Large intestine (tissue), 3 donors: ENCODE measurements at regions not wholly inside any gene's neighbourhood (a gene's known extent, or its start where the extent isn't known, plus 50 kb on each side); places are given as distances from the start of the nearest gene placed in this dataset.

Experiments
- DNase-seq, 2 donors: peaks; one replicate each; pipeline versions ENCODE4 v3.0.0 to v3.0.0-alpha.2; 2013
- H3K27ac ChIP-seq: one replicate; pipeline ENCODE4 v1.5.1; 2013; ENCODE audit warnings: low read length
- H3K27me3 ChIP-seq: 2 replicates; pipeline ENCODE4 v1.6.1; 2013; ENCODE audit warnings: low read length; ENCODE audit not compliant: control insufficient read depth, insufficient read depth
- H3K36me3 ChIP-seq: 2 replicates; pipeline ENCODE4 v1.6.1; 2013; ENCODE audit warnings: low read length; ENCODE audit not compliant: control insufficient read depth, insufficient read depth
- H3K4me1 ChIP-seq: one replicate; pipeline ENCODE4 v1.6.1; 2013; ENCODE audit warnings: low read length; ENCODE audit not compliant: control insufficient read depth, insufficient read depth
- H3K4me3 ChIP-seq: one replicate; pipeline ENCODE4 v1.5.1; 2013; ENCODE audit warnings: low read length
- H3K9me3 ChIP-seq: one replicate; pipeline ENCODE4 v1.6.1; 2013; ENCODE audit warnings: mild to moderate bottlenecking, low read depth, low read length, moderate library complexity; ENCODE audit not compliant: control insufficient read depth
- WGBS: methylation state at CpG from one replicate; pipeline ENCODE4 v1.1.5; 2013; ENCODE audit warnings: low lambda C conversion rate; ENCODE audit not compliant: insufficient coverage; 5-methylcytosine and 5-hydroxymethylcytosine counted together

DNA sequence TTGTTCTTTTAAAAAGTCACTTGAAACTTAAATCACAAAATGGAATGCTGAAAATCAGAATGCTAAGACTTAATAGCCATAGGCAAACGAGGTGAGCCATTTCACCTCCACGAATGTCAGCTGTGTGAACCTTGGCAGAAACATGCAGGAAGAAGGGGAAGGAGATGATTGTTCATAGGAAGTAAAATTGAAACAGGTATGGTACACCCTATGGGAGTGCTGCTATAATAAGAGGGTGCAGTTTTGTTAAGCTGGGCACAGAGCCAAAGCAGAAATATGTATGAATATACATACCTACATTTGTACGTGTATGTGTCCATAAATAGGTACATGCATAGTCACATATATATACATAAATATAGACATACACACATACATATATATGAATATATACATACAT, 51.0 kb upstream of the SPINK5 start:
- Histone ChIP-seq H3K4me3 (no peak overlapping the region), H3K4me1 (no peaks in the 10 kb centered on the region), H3K27me3 (no peaks in the 10 kb centered on the region), H3K9me3 (no peaks in the 10 kb centered on the region), H3K27ac (no peak overlapping the region), H3K36me3 (no peaks in the 10 kb centered on the region)
- no peak for DNase-seq
- WGBS: no CpG with 5 or more reads among the region's 3 CpGs

DNA sequence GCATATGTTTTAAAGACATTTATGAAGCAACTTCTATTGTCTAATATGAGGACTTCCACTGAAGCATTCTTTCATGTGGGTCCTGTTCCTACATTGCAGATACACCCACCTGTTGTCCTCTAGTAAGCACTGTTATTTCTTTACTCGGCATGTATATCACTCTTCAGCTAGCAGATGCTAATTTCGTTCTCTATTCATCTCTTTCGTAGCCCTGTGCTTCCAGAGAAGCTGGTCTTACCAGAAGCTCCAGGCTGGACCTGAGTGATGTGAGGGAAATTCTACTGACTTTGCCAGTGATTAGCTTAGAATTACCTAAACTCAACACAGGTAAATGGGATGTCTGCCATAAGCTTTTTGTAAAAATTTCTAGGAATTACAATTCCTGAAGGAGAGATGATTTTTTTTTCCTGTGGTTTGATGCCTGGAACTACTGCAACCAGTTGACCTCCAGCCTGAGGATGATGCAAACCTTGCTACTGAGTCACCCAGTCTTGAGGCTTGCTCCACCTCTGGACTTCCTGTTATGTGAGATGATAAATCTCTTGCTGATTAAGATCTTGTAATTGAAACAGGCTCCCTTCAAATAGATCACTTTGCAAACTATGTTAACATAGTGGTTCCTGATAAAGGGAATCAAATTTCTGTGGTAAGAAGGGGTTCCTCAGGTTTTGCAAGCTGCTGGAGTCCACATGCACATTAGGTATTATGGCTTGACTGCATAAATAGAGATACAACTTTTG, 52.2 kb upstream of the SPINK5 start:
- no peak for DNase-seq
- Histone ChIP-seq H3K4me1 (no peaks in the 10 kb centered on the region), H3K36me3 (no peaks in the 10 kb centered on the region), H3K9me3 (no peaks in the 10 kb centered on the region), H3K27ac (no peak overlapping the region), H3K4me3 (no peak overlapping the region), H3K27me3 (no peaks in the 10 kb centered on the region)
- 100% methylated on average over 1 of the region's 3 CpGs for WGBS

DNA sequence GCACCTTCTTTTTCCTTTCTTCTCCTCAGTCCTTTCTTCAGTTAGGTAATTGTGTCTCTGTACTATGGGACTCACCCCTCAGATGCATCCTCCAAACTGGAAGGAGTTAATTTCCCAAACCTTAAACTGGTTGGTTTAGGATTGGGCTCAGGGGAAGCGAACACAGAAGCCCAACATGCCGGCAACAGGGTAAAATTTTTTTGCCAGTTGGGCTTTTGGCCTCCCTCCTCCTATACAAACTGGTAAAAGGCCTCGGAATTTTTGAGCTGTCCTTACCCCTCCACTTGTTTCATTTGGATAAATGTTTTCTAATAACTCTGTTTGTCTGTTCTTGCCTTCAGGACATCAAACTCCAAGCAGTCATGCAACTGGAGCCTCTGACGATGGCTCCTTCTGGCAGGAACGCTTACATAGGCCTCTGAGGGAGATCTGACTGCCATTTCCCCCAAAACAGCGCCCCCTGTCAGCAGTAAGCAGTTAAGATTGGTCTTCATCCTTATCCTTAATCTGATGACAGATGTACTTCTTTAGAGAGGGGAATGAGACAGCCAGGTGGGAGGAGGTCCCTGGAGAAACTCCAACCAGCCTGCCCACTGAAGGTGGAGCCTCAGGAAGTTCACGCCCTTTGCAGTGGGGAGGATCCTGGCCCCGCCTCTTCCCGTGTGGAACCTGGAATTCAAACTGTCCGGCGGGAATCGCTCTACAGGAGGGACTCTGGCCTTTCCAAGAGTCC, 57.8 kb upstream of the SPINK5 start:
- H3K27ac ChIP-seq: no peak overlapping the region
- H3K4me3 ChIP-seq: no peak overlapping the region
- no peaks in the 10 kb centered on the region for H3K36me3 ChIP-seq
- no peak for DNase-seq
- H3K4me1 ChIP-seq: no peaks in the 10 kb centered on the region
- no peaks in the 10 kb centered on the region for H3K27me3 ChIP-seq
- peaks cover 8% of the 10 kb centered on the region for H3K9me3 ChIP-seq
- WGBS: 60% methylated on average over 2 of the region's 12 CpGs

DNA sequence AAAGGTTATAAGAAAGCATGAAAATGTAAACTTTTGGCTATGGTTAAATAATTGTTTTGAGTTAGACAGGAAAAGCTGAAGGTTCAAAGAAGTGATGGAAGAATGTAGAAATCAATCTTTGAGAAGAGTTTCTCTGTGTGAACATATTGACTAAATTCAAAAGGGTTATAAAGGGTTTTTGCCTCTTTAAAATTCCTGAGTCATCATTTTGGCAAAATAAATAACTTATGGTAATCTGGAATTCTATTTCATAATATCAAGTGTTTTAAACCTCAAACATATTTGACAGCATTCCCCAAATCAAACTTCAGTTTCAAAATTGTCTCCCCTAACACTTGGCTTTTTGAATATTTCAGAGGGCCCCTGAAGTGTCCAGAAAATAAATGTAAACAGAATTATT, 60.6 kb upstream of the SPINK5 start:
- peaks cover 8% of the 10 kb centered on the region for H3K9me3 ChIP-seq
- no peak for DNase-seq
- H3K27me3 ChIP-seq: no peaks in the 10 kb centered on the region
- no peak overlapping the region for H3K27ac ChIP-seq
- H3K36me3 ChIP-seq: no peaks in the 10 kb centered on the region
- no peak overlapping the region for H3K4me3 ChIP-seq
- H3K4me1 ChIP-seq: no peaks in the 10 kb centered on the region

DNA sequence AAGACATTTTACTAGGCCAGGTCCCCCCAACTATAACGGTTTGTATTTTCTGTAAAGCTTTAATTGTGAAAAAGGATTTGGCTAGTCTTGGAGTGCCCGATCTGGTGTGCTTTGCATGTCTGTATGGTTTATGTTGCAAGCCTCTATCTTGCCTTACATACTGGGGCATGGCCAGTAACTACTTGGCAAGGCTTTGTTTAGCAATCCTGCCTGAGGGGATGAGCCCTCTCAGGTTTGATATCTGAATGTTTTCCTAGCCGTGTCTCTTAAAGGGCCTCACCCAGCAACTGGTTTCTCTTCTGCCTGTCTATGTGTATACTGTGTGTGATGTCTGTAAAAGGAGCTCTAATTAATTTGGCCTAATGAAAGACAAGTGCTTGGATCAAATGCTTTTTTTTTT, 61.3 kb upstream of the SPINK5 start:
- Histone ChIP-seq H3K9me3 (peaks cover 8% of the 10 kb centered on the region), H3K36me3 (no peaks in the 10 kb centered on the region), H3K4me3 (no peak overlapping the region), H3K27me3 (no peaks in the 10 kb centered on the region), H3K27ac (no peak overlapping the region), H3K4me1 (no peaks in the 10 kb centered on the region)
- 100% methylated on average over 1 of the region's 3 CpGs for WGBS
- no peak for DNase-seq

DNA sequence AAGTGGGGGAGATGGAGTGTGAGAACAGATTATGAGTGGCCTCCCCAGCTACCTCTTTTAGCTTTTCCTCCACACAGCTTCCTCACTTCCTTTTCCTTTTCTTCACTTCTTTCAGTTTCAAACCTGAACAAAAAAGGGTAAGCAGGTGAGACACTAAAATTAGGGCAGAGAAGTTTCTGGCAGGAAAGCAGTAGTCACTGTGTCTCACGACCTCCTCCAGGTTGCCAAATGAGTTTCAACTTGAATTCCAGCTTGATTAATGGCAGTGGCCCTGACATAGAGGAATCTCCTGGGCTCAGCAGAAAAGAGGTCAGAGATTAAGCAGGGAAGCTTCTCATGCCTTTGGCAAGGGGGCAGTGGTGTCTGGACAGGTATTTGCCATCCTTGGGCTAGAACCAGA, 63.7 kb upstream of the SPINK5 start:
- no peak overlapping the region for H3K27ac ChIP-seq
- DNase-seq: no peak
- WGBS: no CpG with 5 or more reads among the region's 1 CpG

DNA sequence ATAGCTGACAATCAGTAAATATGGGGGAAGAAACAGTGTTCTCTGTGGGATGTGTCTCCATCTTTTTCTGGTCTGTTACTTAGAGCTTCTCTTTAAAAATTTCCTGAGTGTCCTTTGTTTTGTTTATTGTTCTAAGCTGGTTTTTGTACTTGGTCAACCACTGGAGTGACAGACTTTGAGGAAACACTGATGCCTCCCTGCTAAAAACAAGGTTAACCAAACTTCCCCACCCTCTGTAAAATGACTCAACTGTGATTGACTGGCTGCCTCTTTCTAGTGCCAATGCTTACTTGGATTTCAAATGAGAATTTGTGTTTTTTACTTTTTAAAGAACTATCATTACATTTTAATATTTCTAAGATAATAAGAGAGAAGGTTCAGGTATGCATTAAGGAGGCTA, 65.1 kb upstream of the SPINK5 start:
- no peak overlapping the region for H3K4me3 ChIP-seq
- no peaks in the 10 kb centered on the region for H3K27me3 ChIP-seq
- DNase-seq: no peak
- H3K36me3 ChIP-seq: no peaks in the 10 kb centered on the region
- H3K27ac ChIP-seq: no peak overlapping the region
- peaks cover 8% of the 10 kb centered on the region for H3K9me3 ChIP-seq
- H3K4me1 ChIP-seq: no peaks in the 10 kb centered on the region

More for the DNA sequence above, 63.7 kb upstream of the SPINK5 start:
- Histone ChIP-seq H3K4me1 (no peaks in the 10 kb centered on the region), H3K9me3 (peaks cover 8% of the 10 kb centered on the region), H3K27me3 (no peaks in the 10 kb centered on the region), H3K4me3 (no peak overlapping the region), H3K36me3 (no peaks in the 10 kb centered on the region)

DNA sequence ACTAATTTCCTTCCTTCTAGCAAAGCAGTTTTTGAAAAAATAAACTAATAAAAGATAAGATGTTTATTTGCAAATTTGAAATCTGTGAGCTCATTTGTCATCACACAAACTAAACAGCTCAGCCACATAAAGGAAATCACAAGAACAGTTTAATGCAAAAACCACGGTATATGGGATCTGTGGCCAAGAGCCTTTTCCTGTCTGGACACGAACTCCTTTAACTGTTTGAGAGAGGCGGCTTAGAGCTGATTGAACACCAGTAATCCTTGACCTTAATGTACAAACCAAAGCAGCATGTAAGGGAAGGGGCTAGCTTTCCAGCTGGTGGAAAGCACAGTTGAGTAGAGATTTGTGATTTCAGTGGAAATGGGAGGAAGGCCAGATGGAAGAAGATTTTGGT, 66.3 kb upstream of the SPINK5 start:
- no peak for DNase-seq
- Histone ChIP-seq H3K9me3 (peaks cover 8% of the 10 kb centered on the region), H3K4me1 (no peaks in the 10 kb centered on the region), H3K4me3 (no peak overlapping the region), H3K27me3 (no peaks in the 10 kb centered on the region), H3K36me3 (no peaks in the 10 kb centered on the region), H3K27ac (no peak overlapping the region)
- no CpG with 5 or more reads among the region's 3 CpGs for WGBS

DNA sequence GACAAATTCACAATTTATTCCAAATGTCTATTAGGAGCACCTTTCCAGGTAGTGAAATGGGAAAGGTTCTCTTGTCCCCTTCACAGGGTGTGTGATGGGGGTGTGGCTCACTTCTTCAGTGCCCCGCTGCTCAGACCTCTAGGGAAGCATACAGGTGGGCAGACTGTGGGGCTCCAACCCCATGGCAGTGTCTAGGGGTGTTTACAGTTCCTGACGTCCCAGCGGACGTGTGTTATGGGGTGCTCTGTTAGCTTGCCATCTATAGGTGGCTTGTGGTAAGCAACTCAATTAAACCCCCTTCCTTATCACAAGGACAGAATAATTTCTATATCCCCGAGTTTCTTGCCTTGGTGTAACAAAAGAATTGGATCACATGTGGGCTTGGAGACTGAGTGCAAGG, 67.4 kb upstream of the SPINK5 start:
- no peak overlapping the region for H3K27ac ChIP-seq
- no peak overlapping the region for H3K4me3 ChIP-seq
- DNase-seq: no peak
- no peaks in the 10 kb centered on the region for H3K27me3 ChIP-seq
- H3K36me3 ChIP-seq: no peaks in the 10 kb centered on the region
- no peaks in the 10 kb centered on the region for H3K4me1 ChIP-seq
- 86% methylated on average over 1 of the region's 5 CpGs for whole genome bisulfite sequencing
- no peaks in the 10 kb centered on the region for H3K9me3 ChIP-seq

DNA sequence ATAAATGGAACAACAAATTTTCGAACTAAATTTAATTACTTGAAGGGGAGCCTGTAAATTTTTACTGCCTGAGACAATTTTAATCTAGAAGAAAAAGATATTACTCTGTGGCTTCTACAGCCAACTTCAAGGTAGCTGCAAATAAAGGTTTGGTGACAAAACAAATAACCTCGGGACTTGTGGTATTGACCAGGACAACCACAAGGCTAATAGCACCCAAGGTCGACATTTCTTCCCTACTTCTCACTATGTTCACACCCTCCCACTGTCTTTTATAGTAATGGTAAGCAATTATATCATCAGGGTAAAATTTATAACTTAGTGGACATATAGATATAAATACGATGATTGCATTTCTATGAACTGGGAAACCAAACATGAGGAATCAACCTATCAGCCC, 67.9 kb upstream of the SPINK5 start:
- no peak overlapping the region for H3K27ac ChIP-seq
- no peaks in the 10 kb centered on the region for H3K36me3 ChIP-seq
- H3K27me3 ChIP-seq: no peaks in the 10 kb centered on the region
- 100% methylated on average over 1 of the region's 4 CpGs for WGBS
- no peak overlapping the region for H3K4me3 ChIP-seq
- H3K4me1 ChIP-seq: no peaks in the 10 kb centered on the region
- DNase-seq: no peak
- no peaks in the 10 kb centered on the region for H3K9me3 ChIP-seq

DNA sequence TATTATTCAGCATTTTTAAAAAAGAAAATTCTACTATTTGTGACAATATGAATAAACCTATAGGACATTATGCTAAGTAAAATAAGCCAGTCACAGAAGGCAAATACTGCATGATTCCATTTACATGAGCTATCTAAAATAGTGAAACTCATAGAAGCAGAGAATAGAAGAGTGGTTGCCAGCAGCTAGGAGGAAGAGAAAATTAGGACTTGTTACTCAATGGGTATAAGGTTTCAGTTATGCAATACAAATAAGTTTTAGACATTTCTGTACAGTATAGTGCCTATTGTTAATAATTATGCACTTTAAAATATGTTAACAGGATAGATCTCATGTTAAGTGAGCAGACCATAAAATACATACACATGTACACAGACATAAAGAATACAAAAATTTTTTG, 73.8 kb upstream of the SPINK5 start:
- Histone ChIP-seq H3K36me3 (no peaks in the 10 kb centered on the region), H3K4me1 (no peaks in the 10 kb centered on the region), H3K27ac (no peak overlapping the region), H3K27me3 (no peaks in the 10 kb centered on the region), H3K9me3 (no peaks in the 10 kb centered on the region), H3K4me3 (no peak overlapping the region)
- DNase-seq: no peak
